Kidney epithelial cell (primary cell): ENCODE measurements at regions not wholly inside any gene's neighbourhood (a gene's known extent, or its start where the extent isn't known, plus 50 kb on each side); places are given as distances from the start of the nearest gene placed in this dataset.

Experiments
- DNase-seq: peaks from one replicate; pipeline ENCODE4 v3.0.0-alpha.2; 2010; ENCODE audit warnings: low read depth
- H3K27me3 ChIP-seq: 2 replicates; pipeline ENCODE4 v1.6.0; 2011; ENCODE audit warnings: low read length; ENCODE audit not compliant: control insufficient read depth, insufficient read depth
- H3K36me3 ChIP-seq: 2 replicates; pipeline ENCODE4 v1.5.1; 2011; ENCODE audit warnings: low read length; ENCODE audit not compliant: control insufficient read depth, insufficient read depth
- H3K4me3 ChIP-seq: 2 replicates; pipeline ENCODE4 v1.5.1; 2011; ENCODE audit warnings: low read depth, mild to moderate bottlenecking, control low read depth, low read length
- CTCF ChIP-seq: IDR thresholded peaks from 2 replicates; pipeline ENCODE4 v1.5.1; 2011; ENCODE audit warnings: mild to moderate bottlenecking, moderate library complexity, low read length, control low read depth, inconsistent platforms; ENCODE audit not compliant: insufficient read depth, poor library complexity, severe bottlenecking

GRCh38 chr11:27241311-27242122 is 121.5 kb downstream of the CCDC34 start:
- H3K4me3 ChIP-seq: no peak overlapping the region
- peak; percentile 56 for DNase-seq
- no peak for TF ChIP-seq CTCF
- H3K27me3 ChIP-seq: no peaks in the 10 kb centered on the region
- H3K36me3 ChIP-seq: no peaks in the 10 kb centered on the region

DNA sequence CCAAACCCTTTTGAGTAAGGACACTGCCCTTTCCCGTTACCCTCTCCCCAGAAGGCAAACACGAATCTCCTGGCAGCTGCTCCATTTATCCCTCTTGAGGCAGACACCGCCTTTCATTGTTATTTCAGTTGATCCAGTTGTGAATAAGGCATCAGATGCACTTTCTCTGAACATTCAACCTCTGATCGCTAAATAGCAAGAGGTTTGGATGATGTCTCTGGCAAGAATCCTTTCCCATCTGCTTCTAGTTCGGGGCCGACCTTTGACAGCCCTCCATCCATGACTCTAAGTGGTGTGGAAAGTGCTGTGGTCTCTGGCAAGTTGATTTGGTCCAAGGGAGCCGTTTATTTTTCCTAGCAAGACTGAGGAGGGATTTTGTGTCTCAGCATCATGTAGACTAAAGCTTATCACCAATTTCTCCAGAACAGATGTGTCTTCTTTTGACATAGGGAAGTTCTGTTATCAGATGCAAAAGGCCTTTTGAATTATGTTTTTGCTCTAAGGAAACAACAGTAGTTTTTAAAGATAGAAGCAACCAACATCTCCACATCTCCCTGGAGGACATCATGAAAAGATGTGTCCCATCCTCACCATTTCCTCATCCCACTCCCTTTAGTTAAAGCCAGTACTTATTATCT is 123.6 kb downstream of the CCDC34 start:
- Histone ChIP-seq H3K27me3 (no peaks in the 10 kb centered on the region), H3K4me3 (no peak overlapping the region), H3K36me3 (no peaks in the 10 kb centered on the region)
- no peak for TF ChIP-seq CTCF
- DNase-seq: no peak

GRCh38 chr11:27238811-27239210 is 124.2 kb downstream of the CCDC34 start:
- no peak for DNase-seq
- Histone ChIP-seq H3K4me3 (no peak overlapping the region), H3K36me3 (no peaks in the 10 kb centered on the region), H3K27me3 (no peaks in the 10 kb centered on the region)
- no peak for TF ChIP-seq CTCF

DNA sequence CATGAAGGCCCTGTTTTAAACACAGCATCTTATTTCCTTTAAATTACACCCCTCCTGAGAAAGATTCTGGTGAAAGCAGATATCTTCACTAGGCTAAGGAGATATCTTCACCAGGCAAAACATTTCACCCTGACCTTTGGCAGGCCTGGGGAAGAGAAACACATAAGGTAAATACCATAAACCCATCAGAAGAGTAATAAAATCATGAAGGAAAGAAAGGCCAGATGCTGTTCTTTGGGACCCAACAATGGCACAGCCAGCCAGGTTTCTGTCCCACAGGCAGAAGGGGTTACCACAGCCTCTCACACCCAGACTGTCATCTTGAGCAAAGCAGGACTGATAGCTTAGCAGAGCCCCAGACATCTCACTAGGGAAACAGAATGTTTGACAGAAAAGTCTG is 125.4 kb downstream of the CCDC34 start:
- Histone ChIP-seq H3K36me3 (no peaks in the 10 kb centered on the region), H3K4me3 (no peak overlapping the region), H3K27me3 (no peaks in the 10 kb centered on the region)
- DNase-seq: no peak
- TF ChIP-seq CTCF: no peak

DNA sequence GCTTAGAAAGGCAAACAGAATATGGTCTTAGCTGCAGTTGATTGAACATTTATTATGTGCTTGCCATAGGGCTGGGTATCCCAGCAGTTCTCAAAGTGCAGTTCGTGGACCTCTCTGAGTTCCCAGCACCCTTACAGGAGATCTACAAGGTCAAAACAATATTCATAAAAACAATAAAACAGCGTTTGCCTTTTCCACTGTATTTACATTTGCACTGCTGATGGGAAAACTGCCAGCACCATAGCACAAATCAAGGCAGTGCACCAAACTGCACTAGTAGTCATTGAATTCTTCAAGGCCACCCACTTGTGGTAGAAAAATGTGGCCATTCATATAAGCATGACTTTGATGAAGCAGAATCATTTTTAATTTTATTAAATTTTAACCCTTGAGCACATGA is 128.1 kb downstream of the CCDC34 start:
- no peak for DNase-seq
- TF ChIP-seq CTCF: no peak
- no peak overlapping the region for H3K4me3 ChIP-seq
- H3K27me3 ChIP-seq: no peaks in the 10 kb centered on the region
- H3K36me3 ChIP-seq: no peaks in the 10 kb centered on the region
